ENCODE measurements at regions not wholly inside any gene's neighbourhood (a gene's known extent, or its start where the extent isn't known, plus 50 kb on each side); places are given as distances from the start of the nearest gene placed in this dataset.

DNA sequence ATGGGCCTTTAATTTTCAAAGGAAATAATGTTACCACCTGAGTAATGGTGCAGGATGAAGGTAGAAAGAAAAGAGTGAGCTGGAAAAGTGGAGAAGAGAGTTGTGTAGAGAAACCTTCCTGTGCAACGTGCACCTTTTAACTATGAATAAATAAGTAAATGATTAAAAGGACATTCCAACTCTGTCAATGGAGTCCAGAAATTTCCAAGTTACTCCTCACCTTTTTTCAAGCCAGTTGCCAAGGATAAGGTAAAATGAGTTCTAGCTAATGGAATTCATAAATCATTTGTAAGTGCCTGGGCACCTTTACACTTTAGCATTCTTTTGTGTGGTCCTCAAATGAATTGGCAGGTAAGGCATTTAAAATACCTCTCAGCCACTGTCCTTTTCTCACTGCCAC lies 549.4 kb upstream of the NRP1 start:
- no peaks in the 10 kb centered on the region for H3K36me3 ChIP-seq (ENCODE audit: low read depth)
- TF ChIP-seq, protein P1, sequence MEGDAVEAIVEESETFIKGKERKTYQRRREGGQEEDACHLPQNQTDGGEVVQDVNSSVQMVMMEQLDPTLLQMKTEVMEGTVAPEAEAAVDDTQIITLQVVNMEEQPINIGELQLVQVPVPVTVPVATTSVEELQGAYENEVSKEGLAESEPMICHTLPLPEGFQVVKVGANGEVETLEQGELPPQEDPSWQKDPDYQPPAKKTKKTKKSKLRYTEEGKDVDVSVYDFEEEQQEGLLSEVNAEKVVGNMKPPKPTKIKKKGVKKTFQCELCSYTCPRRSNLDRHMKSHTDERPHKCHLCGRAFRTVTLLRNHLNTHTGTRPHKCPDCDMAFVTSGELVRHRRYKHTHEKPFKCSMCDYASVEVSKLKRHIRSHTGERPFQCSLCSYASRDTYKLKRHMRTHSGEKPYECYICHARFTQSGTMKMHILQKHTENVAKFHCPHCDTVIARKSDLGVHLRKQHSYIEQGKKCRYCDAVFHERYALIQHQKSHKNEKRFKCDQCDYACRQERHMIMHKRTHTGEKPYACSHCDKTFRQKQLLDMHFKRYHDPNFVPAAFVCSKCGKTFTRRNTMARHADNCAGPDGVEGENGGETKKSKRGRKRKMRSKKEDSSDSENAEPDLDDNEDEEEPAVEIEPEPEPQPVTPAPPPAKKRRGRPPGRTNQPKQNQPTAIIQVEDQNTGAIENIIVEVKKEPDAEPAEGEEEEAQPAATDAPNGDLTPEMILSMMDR (IDR thresholded peaks at IDR 0.05), result no peak
- no peak for ATAC-seq
- no peak overlapping the region for H3K4me3 ChIP-seq
- intact Hi-C loops (cut with DNase I, micrococcal nuclease), result no loop called here
- DNase-seq, result no peak
- no peaks in the 10 kb centered on the region for H3K4me1 ChIP-seq (ENCODE audit: low read depth)
- no peaks in the 10 kb centered on the region for H3K9me3 ChIP-seq

GRCh38 chr10:33882996-33883395 lies 548.5 kb upstream of the NRP1 start:
- intact Hi-C loops (cut with DNase I, micrococcal nuclease), result no loop called here
- Histone ChIP-seq H3K4me1 (ENCODE audit: low read depth) (no peaks in the 10 kb centered on the region), H3K9me3 (no peaks in the 10 kb centered on the region), H3K36me3 (ENCODE audit: low read depth) (no peaks in the 10 kb centered on the region), H3K4me3 (no peak overlapping the region)
- ATAC-seq, result no peak
- no peak for DNase-seq
- TF ChIP-seq, protein P1 (IDR thresholded peaks at IDR 0.05), result no peak

DNA sequence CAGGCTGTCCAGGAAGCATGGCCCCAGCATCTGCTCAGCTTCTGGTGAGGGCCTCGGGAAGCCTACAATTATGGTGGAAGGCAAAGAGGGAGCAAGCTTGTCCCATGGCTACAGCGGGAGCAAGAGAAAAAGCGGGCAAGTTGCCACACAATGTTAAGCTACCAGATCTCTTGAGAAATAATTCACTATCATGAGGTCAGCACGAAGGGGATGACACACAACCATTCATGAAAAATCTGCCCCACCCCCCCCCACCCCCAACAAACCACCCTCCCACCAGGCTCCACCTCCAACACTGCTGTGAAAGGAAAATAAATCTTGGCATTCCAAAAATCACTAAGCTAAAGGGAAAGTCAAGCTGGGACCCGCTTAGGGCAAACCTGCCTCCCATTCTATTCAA lies 545.8 kb upstream of the NRP1 start:
- intact Hi-C loops (cut with DNase I, micrococcal nuclease), result no loop called here
- H3K36me3 ChIP-seq (ENCODE audit: low read depth), result no peaks in the 10 kb centered on the region
- TF ChIP-seq, protein P1 (IDR thresholded peaks at IDR 0.05), result no peak
- no peaks in the 10 kb centered on the region for H3K4me1 ChIP-seq (ENCODE audit: low read depth)
- H3K9me3 ChIP-seq, result no peaks in the 10 kb centered on the region
- ATAC-seq (no peak), DNase-seq (no peak)
- no peak overlapping the region for H3K4me3 ChIP-seq

DNA sequence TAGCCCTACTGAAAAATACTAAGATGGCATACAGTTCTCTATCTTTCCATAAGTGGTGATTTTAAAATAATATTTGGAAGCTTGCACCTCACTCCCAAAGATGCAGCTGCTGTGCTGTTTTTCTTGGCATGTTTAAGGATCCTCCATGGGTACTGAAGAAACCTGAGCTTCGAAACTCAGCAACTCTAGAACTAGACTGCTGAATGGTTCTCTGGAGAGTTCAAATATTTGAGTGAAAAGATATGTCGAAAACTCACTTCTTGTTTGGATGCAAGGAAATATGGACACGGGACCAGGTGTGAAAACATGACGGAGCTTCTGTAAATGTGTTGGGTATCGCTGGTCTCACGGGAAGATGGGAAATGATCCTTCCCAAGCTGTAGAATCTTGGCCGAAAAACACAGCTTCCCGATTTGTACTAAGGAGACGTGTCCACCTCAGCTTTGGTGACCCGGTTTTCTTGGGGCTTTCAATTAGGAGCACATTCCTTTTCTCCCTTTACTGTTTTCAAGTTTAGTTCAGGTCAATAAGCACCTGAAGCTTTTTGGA lies 543.8 kb upstream of the NRP1 start:
- TF ChIP-seq, protein P1 (IDR thresholded peaks at IDR 0.05), result no peak
- Histone ChIP-seq H3K4me3 (no peak overlapping the region), H3K36me3 (ENCODE audit: low read depth) (no peaks in the 10 kb centered on the region), H3K4me1 (ENCODE audit: low read depth) (no peaks in the 10 kb centered on the region), H3K9me3 (no peaks in the 10 kb centered on the region)
- no peak for ATAC-seq
- DNase-seq, result no peak
- intact Hi-C loops (cut with DNase I, micrococcal nuclease), result no loop called here

DNA sequence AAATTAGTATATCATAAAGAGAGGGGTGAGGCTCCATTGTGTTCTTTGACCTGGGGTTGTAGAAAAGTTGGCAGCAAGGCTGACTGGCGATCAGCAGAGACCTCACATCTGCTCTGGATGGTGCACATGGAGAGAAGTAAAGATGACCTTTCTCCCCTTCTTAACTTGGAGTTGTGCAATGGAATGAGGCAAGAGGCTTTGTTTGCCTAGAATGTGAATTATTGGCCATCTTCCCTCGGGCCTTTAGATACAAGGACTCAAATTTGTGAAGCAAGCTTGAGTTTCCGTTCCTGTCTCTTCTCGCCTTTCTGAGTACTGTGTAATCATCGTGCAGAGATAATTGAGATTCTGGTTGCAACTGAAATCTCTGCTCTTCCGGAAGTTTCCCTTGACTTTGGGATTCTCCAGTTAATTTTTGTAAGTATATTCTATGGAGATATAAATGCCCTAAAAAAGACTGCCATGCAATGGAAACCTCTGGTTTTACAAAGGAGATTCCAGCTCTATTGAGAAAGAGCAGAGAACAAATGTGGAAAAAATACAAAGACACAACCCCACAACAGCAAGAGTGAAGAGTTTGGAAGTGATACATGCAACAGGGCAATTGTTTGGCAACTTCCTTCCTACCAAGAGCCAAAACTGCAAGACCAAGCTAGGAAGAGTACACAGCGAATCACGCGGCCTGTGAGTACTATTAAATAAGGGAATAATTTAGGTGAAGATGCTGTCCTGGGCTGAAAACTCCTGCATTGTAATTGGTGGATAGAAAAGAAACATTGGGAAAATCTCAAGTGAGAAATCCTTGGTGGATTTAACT lies 542.3 kb upstream of the NRP1 start:
- Histone ChIP-seq H3K4me3 (no peak overlapping the region), H3K4me1 (ENCODE audit: low read depth) (no peaks in the 10 kb centered on the region), H3K9me3 (no peaks in the 10 kb centered on the region), H3K36me3 (ENCODE audit: low read depth) (no peaks in the 10 kb centered on the region)
- ATAC-seq (peak; percentile 99), DNase-seq (peak in 2 of 3 donors; percentile 47 to 65)
- TF ChIP-seq, protein P1 (IDR thresholded peaks at IDR 0.05), result no peak
- intact Hi-C loops (cut with DNase I, micrococcal nuclease), result no loop called here

Data from mucosa of descending colon (tissue), 3 donors.